SK-N-MC (cell line): ENCODE measurements at regions not wholly inside any gene's neighbourhood (a gene's known extent, or its start where the extent isn't known, plus 50 kb on each side); places are given as distances from the start of the nearest gene placed in this dataset.

ENCODE experiments used
- EZH2 ChIP-seq: fragments of 200-600 bp; sonication (generic); IDR thresholded peaks from one replicate; pipeline ENCODE4 v1.6.1; 2017; ENCODE audit warnings: antibody characterized with exemption
- POLR2AphosphoS5 ChIP-seq: IDR thresholded peaks from 2 replicates; pipeline ENCODE4 v1.6.1; 2012; ENCODE audit warnings: mild to moderate bottlenecking, low read depth, low read length, borderline replicate concordance

- no peak for TF ChIP-seq POLR2AphosphoS5
- no peak for TF ChIP-seq EZH2
Measured at GRCh38 chr3:76479161-76479650, 560.7 kb upstream of the ROBO2 start.
